OCI-LY3 (cell line): ENCODE measurements at regions not wholly inside any gene's neighbourhood (a gene's known extent, or its start where the extent isn't known, plus 50 kb on each side); places are given as distances from the start of the nearest gene placed in this dataset.

Experiments
- CTCF ChIP-seq: fragments of 200-600, 300-600 bp; sonication (generic); IDR thresholded peaks from 2 replicates; pipeline ENCODE4 v1.5.1; 2014; ENCODE audit warnings: antibody characterized with exemption, low read length, low read depth
- EZH2phosphoT487 ChIP-seq: fragments of 200-600 bp; shearing (Covaris generic); IDR thresholded peaks from 2 replicates; pipeline ENCODE4 v1.6.1; 2018; ENCODE audit warnings: antibody characterized with exemption, mixed run types, low read depth

GRCh38 chr5:153030755-153031725 lies 459.4 kb upstream of the GRIA1 start:
- TF ChIP-seq CTCF (no peak), EZH2phosphoT487 (no peak)
